ENCODE measurements at regions not wholly inside any gene's neighbourhood (a gene's known extent, or its start where the extent isn't known, plus 50 kb on each side); places are given as distances from the start of the nearest gene placed in this dataset.
A peak's percentile ranks its signal among the peaks of the same experiment; 100 is the strongest.

- no peak for FAIRE-seq
- Histone ChIP-seq H3K9me3 (no peaks in the 10 kb centered on the region), H3K27ac (no peak overlapping the region), H3K4me3 (no peak overlapping the region), H3K4me2 (no peak overlapping the region), H3K4me1 (no peaks in the 10 kb centered on the region)
- ChIA-PET POLR2A (no interaction called here), CTCF (no interaction called here)
- WGBS (ENCODE audit: missing lambda C conversion rate): 33% methylated on average over 3 of the region's 3 CpGs
- DNase-seq (ENCODE audit: low read depth in 1 of 2, low spot score in 1 of 2): no peak
- TF ChIP-seq RCOR1 (IDR thresholded peaks at IDR 0.05; ENCODE audit: low read depth, low read length) (no peak), ZSCAN20 (CRISPR knock-in tag; IDR thresholded peaks at IDR 0.05) (no peak), REST (IDR thresholded peaks at IDR 0.05) (no peak), POLR2A (IDR thresholded peaks at IDR 0.05; ENCODE audit: low read length) (no peak), MAX (IDR thresholded peaks at IDR 0.05) (no peak), USF2 (IDR thresholded peaks at IDR 0.05) (no peak), CEBPB (IDR thresholded peaks at IDR 0.05) (no peak), PBX3 (IDR thresholded peaks at IDR 0.05) (no peak), JUN (IDR thresholded peaks at IDR 0.05) (no peak), HOXB13 (CRISPR knock-in tag; IDR thresholded peaks at IDR 0.05; ENCODE audit: low read depth) (no peak), ZFP36 (IDR thresholded peaks at IDR 0.05; ENCODE audit: borderline replicate concordance, partially characterized antibody) (no peak)
- no peak for ATAC-seq
Measured at GRCh38 chr7:124497176-124497575, 268.4 kb downstream of the GPR37 start.

GRCh38 chr7:124489925-124490324 is 275.7 kb downstream of the GPR37 start:
- CTCF ChIA-PET: no interaction called here
- 2% methylated on average over 3 of the region's 3 CpGs for WGBS (ENCODE audit: missing lambda C conversion rate)
- POLR2A ChIA-PET: no interaction called here
- FAIRE-seq (no peak), DNase-seq (ENCODE audit: low read depth in 1 of 2, low spot score in 1 of 2) (peak in 1 of 2 experiments; percentile 23), ATAC-seq (peak in 1 of 2 experiments; percentile 69; a peak in 3 of 6 replicates)
- TF ChIP-seq GATA3 (IDR thresholded peaks at IDR 0.05; ENCODE audit: borderline replicate concordance) (peak; percentile 58), HOXB13 (CRISPR knock-in tag; IDR thresholded peaks at IDR 0.05; ENCODE audit: low read depth) (no peak), CTCF (IDR thresholded peaks at IDR 0.05) (no peak)
- peak overlapping the region; percentile 14 to 27; a peak in 1 of 6 replicates for H3K27ac ChIP-seq
- H3K4me1 ChIP-seq: peaks cover 8% of the 10 kb centered on the region
- peak overlapping the region; percentile 18; the same call in 1 of the 3 replicates for H3K4me3 ChIP-seq
- H3K9me3 ChIP-seq: no peaks in the 10 kb centered on the region
- H3K4me2 ChIP-seq: peak overlapping the region; percentile 53

GRCh38 chr7:124489082-124489819 is 276.3 kb downstream of the GPR37 start:
- no peak for FAIRE-seq
- no peak for DNase-seq (ENCODE audit: low read depth in 1 of 2, low spot score in 1 of 2)
- WGBS (ENCODE audit: missing lambda C conversion rate): 44% methylated on average over 5 of the region's 5 CpGs
- no peak for ATAC-seq
- Histone ChIP-seq H3K4me2 (peak overlapping the region; percentile 53), H3K9me3 (no peaks in the 10 kb centered on the region), H3K4me1 (peaks cover 8% of the 10 kb centered on the region), H3K4me3 (peak overlapping the region; percentile 18; the same call in 1 of the 3 replicates), H3K27ac (0 out of 6 replicates have a peak overlapping the region, but pooled peaks have one; percentile 14 to 35)
- ChIA-PET POLR2A (no interaction called here), CTCF (no interaction called here)
- TF ChIP-seq USF2 (IDR thresholded peaks at IDR 0.05): no peak
- no peak for TF ChIP-seq RARB (CRISPR knock-in tag; IDR thresholded peaks at IDR 0.05)
- TF ChIP-seq ZC3H11A (IDR thresholded peaks at IDR 0.05): no peak
- no peak for TF ChIP-seq HOXA7 (CRISPR knock-in tag; IDR thresholded peaks at IDR 0.05)
- TF ChIP-seq CTCF (IDR thresholded peaks at IDR 0.05): no peak
- no peak for TF ChIP-seq JUN (IDR thresholded peaks at IDR 0.05)
- TF ChIP-seq REST (IDR thresholded peaks at IDR 0.05): no peak

Measured in A549 (cell line).